HG03520 (cell line): ENCODE measurements at regions not wholly inside any gene's neighbourhood (a gene's known extent, or its start where the extent isn't known, plus 50 kb on each side); places are given as distances from the start of the nearest gene placed in this dataset.
"Not testable (repeated sequence)": the region's sequence is repeated elsewhere in the genome, so short reads cannot be mapped to it uniquely, and the experiment has no call there.

Experiments
- ATAC-seq: cut with Tn5 transposase; IDR thresholded peaks from one replicate; pipeline ENCODE4 v1.9.1; 2021; ENCODE audit warnings: mild to moderate bottlenecking, moderate library complexity; ENCODE audit not compliant: unreplicated experiment

GRCh38 chr14:54010981-54011380 is 54.4 kb upstream of the BMP4 start:
- no peak for ATAC-seq

GRCh38 chr14:54023027-54023426 is 66.4 kb upstream of the BMP4 start:
- no peak for ATAC-seq

- ATAC-seq, result no peak
Observed at GRCh38 chr14:54025661-54026060, 69.0 kb upstream of the BMP4 start.

GRCh38 chr14:54026671-54027070 is 70.0 kb upstream of the BMP4 start:
- no peak for ATAC-seq

- not testable (repeated sequence) for ATAC-seq
Observed at GRCh38 chr14:54030996-54031395, 74.4 kb upstream of the BMP4 start.

GRCh38 chr14:54033285-54033684 is 76.7 kb upstream of the BMP4 start:
- ATAC-seq, result not testable (repeated sequence)

- no peak for ATAC-seq
Observed at GRCh38 chr14:54038724-54039123, 82.1 kb upstream of the BMP4 start.

GRCh38 chr14:54039311-54039710 is 82.7 kb upstream of the BMP4 start:
- ATAC-seq, result no peak

GRCh38 chr14:54040846-54041245 is 84.2 kb upstream of the BMP4 start:
- no peak for ATAC-seq

GRCh38 chr14:54046250-54046649 is 89.6 kb upstream of the BMP4 start:
- ATAC-seq, result no peak

- no peak for ATAC-seq
Observed at GRCh38 chr14:54047645-54048308, 91.2 kb upstream of the BMP4 start.

GRCh38 chr14:54048311-54048710 is 91.7 kb upstream of the BMP4 start:
- no peak for ATAC-seq

- no peak for ATAC-seq
Observed at GRCh38 chr14:54048736-54049135, 92.1 kb upstream of the BMP4 start.

- no peak for ATAC-seq
Observed at GRCh38 chr14:54050759-54051158, 94.1 kb upstream of the BMP4 start.

- ATAC-seq, result no peak
Observed at GRCh38 chr14:54052696-54053385, 96.2 kb upstream of the BMP4 start.

GRCh38 chr14:54053386-54053745 is 96.7 kb upstream of the BMP4 start:
- no peak for ATAC-seq

- no peak for ATAC-seq
Observed at GRCh38 chr14:54058505-54058904, 101.9 kb upstream of the BMP4 start.

GRCh38 chr14:54083549-54084239 is 127.1 kb upstream of the BMP4 start:
- no peak for ATAC-seq

- ATAC-seq, result no peak
Observed at GRCh38 chr14:54085232-54085761, 128.7 kb upstream of the BMP4 start.

- no peak for ATAC-seq
Observed at GRCh38 chr14:54085841-54086240, 129.2 kb upstream of the BMP4 start.

- ATAC-seq, result no peak
Observed at GRCh38 chr14:54086767-54087166, 130.1 kb upstream of the BMP4 start.

- ATAC-seq, result no peak
Observed at GRCh38 chr14:54087376-54087775, 130.8 kb upstream of the BMP4 start.
